Testis (tissue), 2 donors: ENCODE measurements at regions not wholly inside any gene's neighbourhood (a gene's known extent, or its start where the extent isn't known, plus 50 kb on each side); places are given as distances from the start of the nearest gene placed in this dataset.

Experiments
- DNase-seq: peaks from one replicate; pipeline ENCODE4 v3.0.0-alpha.2; 2019
- H3K27ac ChIP-seq, 2 donors: fragments of 200-600 bp; sonication (generic); one replicate each; pipeline ENCODE4 v1.5.1; 2019
- H3K27me3 ChIP-seq: fragments of 200-600 bp; sonication (generic); one replicate; pipeline ENCODE4 v1.5.1; 2019
- H3K36me3 ChIP-seq: fragments of 200-600 bp; sonication (generic); one replicate; pipeline ENCODE4 v1.5.1; 2017; ENCODE audit warnings: low read depth; ENCODE audit errors: missing control alignments
- H3K4me1 ChIP-seq: fragments of 200-600 bp; sonication (generic); one replicate; pipeline ENCODE4 v1.5.1; 2019
- H3K4me3 ChIP-seq, 2 donors: fragments of 200-600 bp; sonication (generic); one replicate each; pipeline ENCODE4 v1.5.1; 2017 to 2019
- H3K9me3 ChIP-seq: fragments of 200-600 bp; sonication (generic); one replicate; pipeline ENCODE4 v1.5.1; 2017
- CTCF ChIP-seq, 3 experiments: fragments of 450-650 bp in 2 of 3; fragments of 200-600 bp in 1 of 3; sonication (generic) in 1 of 3; IDR thresholded peaks; one replicate each; pipeline ENCODE4 v1.5.1; 2016 to 2019; ENCODE audit warnings: antibody characterized with exemption in 3 of 3, mild to moderate bottlenecking in 2 of 3, moderate library complexity in 1 of 3
- POLR2A ChIP-seq: fragments of 450-650 bp; IDR thresholded peaks from one replicate; pipeline ENCODE4 v1.6.1; 2017; ENCODE audit warnings: antibody characterized with exemption, mild to moderate bottlenecking, moderate library complexity
- WGBS, 2 donors: methylation state at CpG; one replicate each; pipeline ENCODE4 v1.1.5; 2018; 5-methylcytosine and 5-hydroxymethylcytosine counted together
- intact Hi-C: fragments of 100-400 bp; cut with DNase I; formaldehyde crosslinking; loops from one replicate; pipeline ENCODE4 v1.15.1; 2023; ENCODE audit warnings: low total_unique reads

- no peak for DNase-seq
- no peaks in the 10 kb centered on the region for H3K27me3 ChIP-seq
- no peaks in the 10 kb centered on the region for H3K36me3 ChIP-seq
- intact Hi-C loops = no loop called here
- no peaks in the 10 kb centered on the region for H3K4me1 ChIP-seq
- TF ChIP-seq POLR2A (no peak), CTCF (IDR thresholded peaks at IDR 0.05) (no peak)
- WGBS, 2 donors = 81 to 84% methylated on average over 4 of the region's 4 CpGs
- no peak overlapping the region for H3K4me3 ChIP-seq
- H3K27ac ChIP-seq = no peak overlapping the region
- no peaks in the 10 kb centered on the region for H3K9me3 ChIP-seq
These were observed 78.7 kb downstream of the CASP12 start for GRCh38 chr11:104819603-104820002.

DNA sequence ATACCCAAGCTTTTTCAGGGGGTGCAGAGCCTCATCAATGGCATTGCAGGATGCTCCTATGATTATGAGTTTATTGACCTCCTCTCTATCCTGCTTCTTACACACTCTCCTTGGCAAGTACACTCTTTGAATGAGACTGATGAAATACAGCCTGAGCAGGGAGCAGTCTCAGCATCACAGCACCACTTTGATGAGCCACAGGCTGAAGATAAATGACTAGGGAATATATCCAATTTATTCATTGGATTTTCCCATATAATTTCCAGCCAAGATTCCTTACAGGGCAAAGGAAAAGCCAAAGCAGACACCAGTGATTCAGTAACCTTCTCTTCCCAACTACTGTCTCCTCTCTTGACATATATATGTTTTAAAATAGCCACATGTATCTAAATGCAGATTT is 79.2 kb downstream of the CASP12 start:
- intact Hi-C loops = no loop called here

GRCh38 chr11:104817973-104818372 is 80.3 kb downstream of the CASP12 start:
- DNase-seq = no peak
- Histone ChIP-seq H3K4me1 (no peaks in the 10 kb centered on the region), H3K36me3 (no peaks in the 10 kb centered on the region), H3K4me3 (no peak overlapping the region), H3K27ac (no peak overlapping the region), H3K27me3 (no peaks in the 10 kb centered on the region), H3K9me3 (no peaks in the 10 kb centered on the region)
- WGBS, 2 donors = 74 to 81% methylated on average over 3 of the region's 3 CpGs
- TF ChIP-seq CTCF (IDR thresholded peaks at IDR 0.05) = no peak
- no peak for TF ChIP-seq POLR2A
- intact Hi-C loops = no loop called here

More for the DNA sequence above, 79.2 kb downstream of the CASP12 start:
- Histone ChIP-seq H3K36me3 (no peaks in the 10 kb centered on the region), H3K9me3 (no peaks in the 10 kb centered on the region), H3K27me3 (no peaks in the 10 kb centered on the region), H3K27ac (no peak overlapping the region), H3K4me1 (no peaks in the 10 kb centered on the region), H3K4me3 (no peak overlapping the region)
- DNase-seq = no peak
- no peak for TF ChIP-seq CTCF (IDR thresholded peaks at IDR 0.05)
- TF ChIP-seq POLR2A = no peak

DNA sequence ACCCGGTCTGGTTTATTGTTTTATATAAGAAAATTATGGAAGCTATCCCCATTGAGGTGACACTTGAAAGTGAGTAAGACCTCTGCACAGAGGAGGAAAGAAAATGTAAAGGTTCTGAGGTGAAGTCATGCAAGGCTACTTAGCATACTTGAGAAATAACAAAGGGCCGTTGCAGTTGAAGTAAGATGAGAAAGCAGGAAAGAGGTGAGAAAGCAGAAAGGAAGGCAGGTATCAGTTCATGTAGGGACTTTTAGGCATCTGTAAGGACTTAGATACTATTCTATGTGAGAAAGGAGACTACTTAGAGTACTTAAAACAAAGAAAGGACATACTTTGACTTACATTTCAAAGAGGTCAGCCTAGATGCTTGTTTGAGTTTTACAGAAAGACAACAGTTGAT is 84.7 kb downstream of the CASP12 start:
- no peak overlapping the region for H3K27ac ChIP-seq
- no peaks in the 10 kb centered on the region for H3K9me3 ChIP-seq
- no peak for DNase-seq
- intact Hi-C loops = no loop called here
- 71 to 88% methylated on average over 2 of the region's 2 CpGs for WGBS, 2 donors
- no peaks in the 10 kb centered on the region for H3K36me3 ChIP-seq
- H3K4me1 ChIP-seq = no peaks in the 10 kb centered on the region
- H3K27me3 ChIP-seq = no peaks in the 10 kb centered on the region
- no peak overlapping the region for H3K4me3 ChIP-seq
- TF ChIP-seq POLR2A = no peak
- TF ChIP-seq CTCF (IDR thresholded peaks at IDR 0.05) = no peak

GRCh38 chr11:104812103-104812788 is 86.0 kb downstream of the CASP12 start:
- Histone ChIP-seq H3K27me3 (no peaks in the 10 kb centered on the region), H3K36me3 (no peaks in the 10 kb centered on the region), H3K27ac (no peak overlapping the region), H3K4me1 (no peaks in the 10 kb centered on the region), H3K9me3 (no peaks in the 10 kb centered on the region), H3K4me3 (no peak overlapping the region)
- no peak for DNase-seq
- 88 to 93% methylated on average over 8 of the region's 8 CpGs for WGBS, 2 donors
- intact Hi-C loops = no loop called here
- TF ChIP-seq POLR2A (no peak), CTCF (IDR thresholded peaks at IDR 0.05) (no peak)
